NCI-H187 (cell line): ENCODE measurements at regions not wholly inside any gene's neighbourhood (a gene's known extent, or its start where the extent isn't known, plus 50 kb on each side); places are given as distances from the start of the nearest gene placed in this dataset.
"Not testable (repeated sequence)": the region's sequence is repeated elsewhere in the genome, so short reads cannot be mapped to it uniquely, and the experiment has no call there.

Experiments
- DNase-seq, 2 experiments: peaks; one replicate each; lab custom pipeline; 2025; lab: John Stamatoyannopoulos, UW

GRCh38 chr3:88795503-88795902, 311.9 kb upstream of the EPHA3 start:
- DNase-seq = no peak

GRCh38 chr3:88807491-88808105, 299.8 kb upstream of the EPHA3 start:
- DNase-seq = no peak

GRCh38 chr3:88809993-88810392, 297.4 kb upstream of the EPHA3 start:
- DNase-seq = no peak

GRCh38 chr3:88810455-88810854, 297.0 kb upstream of the EPHA3 start:
- no peak for DNase-seq

GRCh38 chr3:88811096-88811495, 296.3 kb upstream of the EPHA3 start:
- DNase-seq = no peak

- DNase-seq = no peak
Observed at GRCh38 chr3:88812576-88812975, 294.8 kb upstream of the EPHA3 start.

GRCh38 chr3:88816445-88816844, 291.0 kb upstream of the EPHA3 start:
- DNase-seq = no peak

GRCh38 chr3:88824666-88825564, 282.5 kb upstream of the EPHA3 start:
- no peak for DNase-seq

GRCh38 chr3:88828466-88828865, 279.0 kb upstream of the EPHA3 start:
- DNase-seq = no peak

GRCh38 chr3:88852606-88853005, 254.8 kb upstream of the EPHA3 start:
- DNase-seq = no peak

- DNase-seq = no peak
Observed at GRCh38 chr3:88863196-88863595, 244.2 kb upstream of the EPHA3 start.

GRCh38 chr3:88876724-88877123, 230.7 kb upstream of the EPHA3 start:
- no peak for DNase-seq

- no peak for DNase-seq
Observed at GRCh38 chr3:88879905-88880304, 227.5 kb upstream of the EPHA3 start.

- no peak for DNase-seq
Observed at GRCh38 chr3:88882121-88882520, 225.3 kb upstream of the EPHA3 start.

- not testable (repeated sequence) for DNase-seq
Observed at GRCh38 chr3:88886624-88887023, 220.8 kb upstream of the EPHA3 start.

GRCh38 chr3:88896026-88896425, 211.4 kb upstream of the EPHA3 start:
- no peak for DNase-seq

- DNase-seq = no peak
Observed at GRCh38 chr3:88912294-88912877, 195.0 kb upstream of the EPHA3 start.

- DNase-seq = no peak
Observed at GRCh38 chr3:88918841-88919240, 188.6 kb upstream of the EPHA3 start.

- no peak for DNase-seq
Observed at GRCh38 chr3:88921986-88922385, 185.4 kb upstream of the EPHA3 start.

GRCh38 chr3:88926221-88926620, 181.2 kb upstream of the EPHA3 start:
- DNase-seq = no peak

- no peak for DNase-seq
Observed at GRCh38 chr3:88930611-88931010, 176.8 kb upstream of the EPHA3 start.

- no peak for DNase-seq
Observed at GRCh38 chr3:88936831-88937230, 170.6 kb upstream of the EPHA3 start.

- no peak for DNase-seq
Observed at GRCh38 chr3:88940296-88940695, 167.1 kb upstream of the EPHA3 start.
